DOHH2 (cell line): ENCODE measurements at regions not wholly inside any gene's neighbourhood (a gene's known extent, or its start where the extent isn't known, plus 50 kb on each side); places are given as distances from the start of the nearest gene placed in this dataset.

Experiments used
- H3F3A ChIP-seq: fragments of 200-600 bp; sonication (generic), shearing (Covaris generic); 2 replicates; pipeline ENCODE4 v1.6.0; 2016; ENCODE audit warnings: antibody characterized with exemption, mild to moderate bottlenecking; ENCODE audit not compliant: control insufficient read depth, insufficient read depth
- H3K27ac ChIP-seq: fragments of 200-600 bp; sonication (generic); 2 replicates; pipeline ENCODE4 v1.5.1; 2014; ENCODE audit warnings: low read depth, mild to moderate bottlenecking, low read length, moderate library complexity
- H3K27me3 ChIP-seq: fragments of 200-600 bp; sonication (generic); 2 replicates; pipeline ENCODE4 v1.6.1; 2014; ENCODE audit warnings: mild to moderate bottlenecking, low read length, mixed read lengths; ENCODE audit not compliant: control insufficient read depth
- H3K36me3 ChIP-seq: fragments of 200-600 bp; sonication (generic); 2 replicates; pipeline ENCODE4 v1.6.1; 2014; ENCODE audit warnings: mild to moderate bottlenecking, low read length, moderate library complexity, mixed read lengths; ENCODE audit not compliant: control insufficient read depth
- H3K4me1 ChIP-seq: fragments of 200-600 bp; sonication (generic); 2 replicates; pipeline ENCODE4 v1.6.1; 2014; ENCODE audit warnings: mild to moderate bottlenecking, low read length, mixed read lengths; ENCODE audit not compliant: control insufficient read depth
- H3K4me2 ChIP-seq: fragments of 200-600 bp; sonication (generic); 2 replicates; pipeline ENCODE4 v1.6.0; 2014; ENCODE audit warnings: mild to moderate bottlenecking, low read length, moderate library complexity
- H3K4me3 ChIP-seq: fragments of 200-600 bp; sonication (generic); 2 replicates; pipeline ENCODE4 v1.5.1; 2014; ENCODE audit warnings: mild to moderate bottlenecking, low read length, mixed read lengths
- H3K79me2 ChIP-seq: fragments of 200-600 bp; sonication (generic); 2 replicates; pipeline ENCODE4 v1.6.1; 2014; ENCODE audit warnings: mild to moderate bottlenecking, low read length, mixed read lengths; ENCODE audit not compliant: control insufficient read depth
- H3K9me2 ChIP-seq: fragments of 200-600 bp; sonication (generic); replicated peaks from 2 replicates; pipeline ENCODE4 v1.6.1; 2014; ENCODE audit warnings: mild to moderate bottlenecking, low read length, mixed read lengths; ENCODE audit not compliant: control insufficient read depth
- H3K9me3 ChIP-seq: fragments of 200-600 bp; sonication (generic); 2 replicates; pipeline ENCODE4 v1.6.1; 2014; ENCODE audit warnings: antibody characterized with exemption, low read length, mixed read lengths; ENCODE audit not compliant: control insufficient read depth, insufficient read depth
- H4K20me1 ChIP-seq: fragments of 200-600 bp; sonication (generic); 2 replicates; pipeline ENCODE4 v1.6.0; 2014; ENCODE audit warnings: low read depth, mild to moderate bottlenecking, antibody characterized with exemption, low read length, moderate library complexity; ENCODE audit not compliant: control insufficient read depth, insufficient read depth
- EZH2phosphoT487 ChIP-seq: fragments of 200-600 bp; sonication (generic); IDR thresholded peaks from 2 replicates; pipeline ENCODE4 v1.6.1; 2017; ENCODE audit warnings: borderline replicate concordance, mild to moderate bottlenecking, antibody characterized with exemption, low read length, moderate library complexity, mixed read lengths
- TF ChIP-seq, protein P1 (sequence below): fragments of 200-600 bp; sonication (generic); IDR thresholded peaks from one replicate; pipeline ENCODE4 v1.5.1; 2014; ENCODE audit warnings: antibody characterized with exemption, mild to moderate bottlenecking, low read depth, low read length; ENCODE audit not compliant: poor library complexity, severe bottlenecking

DNA sequence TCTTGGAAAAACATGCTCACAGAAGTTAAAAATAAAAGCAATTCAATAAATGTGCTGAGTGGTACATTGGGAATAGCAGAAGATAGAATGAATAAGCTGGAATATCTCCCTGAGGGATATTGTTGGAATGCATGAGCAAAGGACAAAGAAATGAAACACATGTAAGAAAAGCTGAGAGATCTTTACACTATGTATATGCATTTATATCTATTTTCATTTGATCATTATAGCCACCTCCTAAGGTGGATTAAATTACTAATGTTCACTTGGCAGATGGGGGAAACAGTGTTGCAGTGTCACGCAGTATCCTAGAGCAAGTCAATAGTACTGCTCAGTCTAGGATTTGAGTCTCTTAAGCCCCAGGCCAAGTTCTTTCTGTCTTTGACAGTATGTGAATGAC, 542.0 kb upstream of the MARCKS start:
- Histone ChIP-seq H3K27me3 (no peaks in the 10 kb centered on the region), H3K9me3 (no peaks in the 10 kb centered on the region), H3K4me3 (no peak overlapping the region), H3K36me3 (no peaks in the 10 kb centered on the region), H3K27ac (no peak overlapping the region), H4K20me1 (no peaks in the 10 kb centered on the region), H3K79me2 (no peaks in the 10 kb centered on the region), H3K4me1 (no peaks in the 10 kb centered on the region), H3K4me2 (no peak overlapping the region), H3K9me2 (no peaks in the 10 kb centered on the region), H3F3A (no peaks in the 10 kb centered on the region)
- TF ChIP-seq, protein P1, sequence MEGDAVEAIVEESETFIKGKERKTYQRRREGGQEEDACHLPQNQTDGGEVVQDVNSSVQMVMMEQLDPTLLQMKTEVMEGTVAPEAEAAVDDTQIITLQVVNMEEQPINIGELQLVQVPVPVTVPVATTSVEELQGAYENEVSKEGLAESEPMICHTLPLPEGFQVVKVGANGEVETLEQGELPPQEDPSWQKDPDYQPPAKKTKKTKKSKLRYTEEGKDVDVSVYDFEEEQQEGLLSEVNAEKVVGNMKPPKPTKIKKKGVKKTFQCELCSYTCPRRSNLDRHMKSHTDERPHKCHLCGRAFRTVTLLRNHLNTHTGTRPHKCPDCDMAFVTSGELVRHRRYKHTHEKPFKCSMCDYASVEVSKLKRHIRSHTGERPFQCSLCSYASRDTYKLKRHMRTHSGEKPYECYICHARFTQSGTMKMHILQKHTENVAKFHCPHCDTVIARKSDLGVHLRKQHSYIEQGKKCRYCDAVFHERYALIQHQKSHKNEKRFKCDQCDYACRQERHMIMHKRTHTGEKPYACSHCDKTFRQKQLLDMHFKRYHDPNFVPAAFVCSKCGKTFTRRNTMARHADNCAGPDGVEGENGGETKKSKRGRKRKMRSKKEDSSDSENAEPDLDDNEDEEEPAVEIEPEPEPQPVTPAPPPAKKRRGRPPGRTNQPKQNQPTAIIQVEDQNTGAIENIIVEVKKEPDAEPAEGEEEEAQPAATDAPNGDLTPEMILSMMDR: no peak
- TF ChIP-seq EZH2phosphoT487: no peak

DNA sequence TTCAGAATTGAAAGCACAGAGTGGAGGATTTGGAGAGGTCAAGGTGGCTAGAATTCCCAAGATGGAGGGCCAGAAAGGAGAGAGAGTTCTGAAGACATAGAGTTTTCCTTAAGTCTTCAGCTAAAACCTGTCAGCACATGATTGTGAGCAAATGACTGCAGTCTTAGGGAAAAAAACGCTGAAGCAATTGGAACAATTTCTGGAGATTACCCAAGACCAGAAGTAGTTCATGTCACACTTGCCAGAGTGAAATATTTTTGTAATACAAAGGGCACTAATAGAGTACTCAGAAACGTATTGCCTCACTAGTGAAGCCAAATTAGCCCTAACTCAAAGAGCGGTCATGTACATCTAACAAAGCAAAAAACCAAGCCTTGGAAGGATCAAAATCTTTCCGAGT, 541.3 kb upstream of the MARCKS start:
- TF ChIP-seq, protein P1: no peak
- no peak for TF ChIP-seq EZH2phosphoT487
- Histone ChIP-seq H3K36me3 (no peaks in the 10 kb centered on the region), H4K20me1 (no peaks in the 10 kb centered on the region), H3F3A (no peaks in the 10 kb centered on the region), H3K27ac (no peak overlapping the region), H3K4me1 (no peaks in the 10 kb centered on the region), H3K4me3 (no peak overlapping the region), H3K4me2 (no peak overlapping the region), H3K27me3 (no peaks in the 10 kb centered on the region), H3K79me2 (no peaks in the 10 kb centered on the region), H3K9me3 (no peaks in the 10 kb centered on the region), H3K9me2 (no peaks in the 10 kb centered on the region)

DNA sequence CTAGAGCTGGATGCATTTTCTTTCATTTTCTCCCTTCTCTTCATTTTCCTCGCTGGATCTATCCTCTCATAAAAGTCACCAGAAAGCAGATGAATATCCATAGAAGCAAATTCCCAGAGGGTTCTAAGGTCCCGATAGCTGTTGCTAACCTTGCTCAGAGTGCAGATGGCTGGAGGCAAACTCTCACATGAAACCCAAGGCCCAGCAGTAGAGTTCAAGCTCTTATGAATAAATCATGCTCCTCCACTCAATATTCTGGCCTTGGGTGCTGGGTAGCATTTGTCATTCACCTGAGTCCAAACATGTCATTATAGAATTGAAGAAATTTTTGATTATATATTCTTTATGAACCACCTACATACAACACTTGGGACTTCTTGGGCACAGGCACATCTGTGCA, 539.7 kb upstream of the MARCKS start:
- no peaks in the 10 kb centered on the region for H3K36me3 ChIP-seq
- H3K9me2 ChIP-seq: no peaks in the 10 kb centered on the region
- no peak overlapping the region for H3K4me2 ChIP-seq
- H3F3A ChIP-seq: no peaks in the 10 kb centered on the region
- H3K4me3 ChIP-seq: no peak overlapping the region
- no peaks in the 10 kb centered on the region for H3K27me3 ChIP-seq
- no peaks in the 10 kb centered on the region for H3K9me3 ChIP-seq
- H3K27ac ChIP-seq: no peak overlapping the region
- no peaks in the 10 kb centered on the region for H3K79me2 ChIP-seq
- H4K20me1 ChIP-seq: no peaks in the 10 kb centered on the region
- TF ChIP-seq EZH2phosphoT487: no peak
- TF ChIP-seq, protein P1: no peak
- H3K4me1 ChIP-seq: no peaks in the 10 kb centered on the region
